ENCODE measurements at regions not wholly inside any gene's neighbourhood (a gene's known extent, or its start where the extent isn't known, plus 50 kb on each side); places are given as distances from the start of the nearest gene placed in this dataset.
"Not testable (repeated sequence)": the region's sequence is repeated elsewhere in the genome, so short reads cannot be mapped to it uniquely, and the experiment has no call there.

- DNase-seq (ENCODE audit: low read depth in 1 of 2, low spot score in 1 of 2), result not testable (repeated sequence)
Observed at GRCh38 chr3:18083273-18083590, 340.8 kb upstream of the TBC1D5 start.

- DNase-seq (ENCODE audit: low read depth in 1 of 2, low spot score in 1 of 2), result no peak
Observed at GRCh38 chr3:18082551-18083272, 340.3 kb upstream of the TBC1D5 start.

GRCh38 chr3:18080198-18080689 lies 337.8 kb upstream of the TBC1D5 start:
- no peak for DNase-seq (ENCODE audit: low read depth in 1 of 2, low spot score in 1 of 2)

- no peak for DNase-seq (ENCODE audit: low read depth in 1 of 2, low spot score in 1 of 2)
Observed at GRCh38 chr3:18079739-18080138, 337.3 kb upstream of the TBC1D5 start.

GRCh38 chr3:18079062-18079461 lies 336.6 kb upstream of the TBC1D5 start:
- DNase-seq (ENCODE audit: low read depth in 1 of 2, low spot score in 1 of 2), result no peak

- no peak for DNase-seq (ENCODE audit: low read depth in 1 of 2, low spot score in 1 of 2)
Observed at GRCh38 chr3:18077128-18077840, 334.9 kb upstream of the TBC1D5 start.

GRCh38 chr3:18076301-18076700 lies 333.9 kb upstream of the TBC1D5 start:
- no peak for DNase-seq (ENCODE audit: low read depth in 1 of 2, low spot score in 1 of 2)

- no peak for DNase-seq (ENCODE audit: low read depth in 1 of 2, low spot score in 1 of 2)
Observed at GRCh38 chr3:18075799-18076198, 333.4 kb upstream of the TBC1D5 start.

- no peak for DNase-seq (ENCODE audit: low read depth in 1 of 2, low spot score in 1 of 2)
Observed at GRCh38 chr3:18071833-18072232, 329.4 kb upstream of the TBC1D5 start.

GRCh38 chr3:18070944-18071343 lies 328.5 kb upstream of the TBC1D5 start:
- DNase-seq (ENCODE audit: low read depth in 1 of 2, low spot score in 1 of 2), result no peak

- no peak for DNase-seq (ENCODE audit: low read depth in 1 of 2, low spot score in 1 of 2)
Observed at GRCh38 chr3:18070231-18070630, 327.8 kb upstream of the TBC1D5 start.

- DNase-seq (ENCODE audit: low read depth in 1 of 2, low spot score in 1 of 2), result no peak
Observed at GRCh38 chr3:18069568-18069967, 327.1 kb upstream of the TBC1D5 start.

- no peak for DNase-seq (ENCODE audit: low read depth in 1 of 2, low spot score in 1 of 2)
Observed at GRCh38 chr3:18066899-18067582, 324.6 kb upstream of the TBC1D5 start.

- DNase-seq (ENCODE audit: low read depth in 1 of 2, low spot score in 1 of 2), result no peak
Observed at GRCh38 chr3:18064586-18064985, 322.2 kb upstream of the TBC1D5 start.

- DNase-seq (ENCODE audit: low read depth in 1 of 2, low spot score in 1 of 2), result no peak
Observed at GRCh38 chr3:18062657-18063025, 320.2 kb upstream of the TBC1D5 start.

GRCh38 chr3:18061737-18062656 lies 319.6 kb upstream of the TBC1D5 start:
- no peak for DNase-seq (ENCODE audit: low read depth in 1 of 2, low spot score in 1 of 2)

GRCh38 chr3:18058666-18059065 lies 316.2 kb upstream of the TBC1D5 start:
- DNase-seq (ENCODE audit: low read depth in 1 of 2, low spot score in 1 of 2), result no peak

GRCh38 chr3:18057471-18058091 lies 315.1 kb upstream of the TBC1D5 start:
- DNase-seq (ENCODE audit: low read depth in 1 of 2, low spot score in 1 of 2), result no peak

- no peak for DNase-seq (ENCODE audit: low read depth in 1 of 2, low spot score in 1 of 2)
Observed at GRCh38 chr3:18054625-18055024, 312.2 kb upstream of the TBC1D5 start.

- DNase-seq (ENCODE audit: low read depth in 1 of 2, low spot score in 1 of 2), result no peak
Observed at GRCh38 chr3:18051306-18051705, 308.9 kb upstream of the TBC1D5 start.

GRCh38 chr3:18049096-18049495 lies 306.7 kb upstream of the TBC1D5 start:
- DNase-seq (ENCODE audit: low read depth in 1 of 2, low spot score in 1 of 2), result no peak

All from stimulated activated CD4-positive, alpha-beta T cell treated with anti-CD3 and anti-CD28 coated beads, Interleukin-15, amount 100 ng/mL, for 1 hour (primary cell).